HUDEP-2 (cell line): ENCODE measurements at regions not wholly inside any gene's neighbourhood (a gene's known extent, or its start where the extent isn't known, plus 50 kb on each side); places are given as distances from the start of the nearest gene placed in this dataset.
"Not testable (repeated sequence)": the region's sequence is repeated elsewhere in the genome, so short reads cannot be mapped to it uniquely, and the experiment has no call there.

ENCODE experiments used
- DNase-seq, 76 experiments: peaks; one replicate each; lab custom pipeline; 2025; ENCODE audit not compliant: unreplicated experiment in 76 of 76; lab: John Stamatoyannopoulos, UW

DNA sequence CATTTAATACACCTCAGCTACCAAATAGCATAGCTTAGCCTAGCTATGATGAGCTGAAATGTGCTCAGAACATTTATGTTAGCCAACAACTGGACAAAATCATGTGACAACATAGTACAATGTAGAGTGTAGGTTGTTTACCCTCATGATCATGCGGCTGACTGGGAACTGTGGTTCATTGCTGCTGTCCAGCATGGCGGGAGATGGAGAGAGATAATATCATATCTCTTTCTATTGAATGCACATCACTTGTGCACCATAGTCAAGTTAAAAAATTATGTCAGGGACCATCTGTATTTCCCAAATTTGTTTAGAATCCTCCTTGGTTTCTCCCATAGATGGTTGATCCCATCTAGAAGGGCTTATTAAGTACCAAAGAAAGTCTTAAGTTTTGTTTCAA is 151.1 kb upstream of the ELL2 start:
- DNase-seq = no peak

DNA sequence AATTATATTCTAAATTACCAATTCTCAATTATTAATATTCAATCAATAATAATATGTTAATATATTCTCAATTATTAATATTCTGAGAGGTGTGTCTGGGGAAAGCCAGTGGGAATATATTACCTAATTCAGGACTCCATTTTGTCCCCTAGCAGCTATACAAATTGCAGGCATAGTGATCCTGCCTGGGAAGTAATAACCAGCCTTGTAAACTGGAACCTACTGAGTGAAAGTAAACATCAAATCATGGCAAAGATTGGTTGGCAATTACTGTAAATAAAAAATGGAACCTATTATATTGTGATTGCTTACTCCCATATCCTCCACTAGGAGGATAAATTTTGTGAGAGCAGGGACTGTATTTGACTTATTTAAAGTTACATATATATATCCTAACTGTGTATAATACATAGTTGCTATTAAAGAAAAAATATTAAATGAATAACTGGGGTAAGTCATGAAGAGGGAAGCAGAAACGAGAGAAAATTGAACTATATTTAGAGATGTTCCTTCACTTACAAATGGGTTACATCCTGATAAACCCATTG is 150.5 kb upstream of the ELL2 start:
- DNase-seq = no peak

DNA sequence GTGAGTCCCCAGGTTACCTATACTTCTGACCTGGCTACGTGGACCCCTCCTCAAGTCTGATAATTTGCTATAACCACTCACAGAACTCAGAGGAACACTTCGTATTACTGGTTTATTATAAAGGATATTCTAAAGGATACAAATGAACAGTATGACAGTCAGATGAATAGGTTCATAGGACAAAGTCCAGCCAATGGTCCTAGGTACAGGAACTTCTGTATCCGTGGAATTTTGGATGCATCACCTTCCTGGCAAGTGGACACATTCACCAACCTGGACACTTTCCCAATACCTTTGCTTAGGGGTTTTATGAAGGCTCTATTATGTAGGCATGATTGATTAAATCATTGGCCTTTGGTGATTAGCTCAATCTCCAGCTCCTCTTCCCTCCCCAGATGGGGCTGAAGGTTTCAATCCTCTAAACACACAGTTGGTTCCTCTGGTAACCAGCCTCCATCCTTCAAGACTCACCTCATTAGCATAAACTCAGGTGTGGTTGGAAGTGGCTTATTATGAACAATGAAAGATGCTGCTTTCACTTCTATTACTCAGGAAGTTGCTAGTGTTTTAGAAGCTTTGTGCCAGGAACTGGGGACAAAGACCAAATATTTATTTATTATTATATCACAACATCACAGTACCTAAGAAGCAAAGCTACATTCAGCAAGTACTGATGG is 149.6 kb upstream of the ELL2 start:
- no peak for DNase-seq

DNA sequence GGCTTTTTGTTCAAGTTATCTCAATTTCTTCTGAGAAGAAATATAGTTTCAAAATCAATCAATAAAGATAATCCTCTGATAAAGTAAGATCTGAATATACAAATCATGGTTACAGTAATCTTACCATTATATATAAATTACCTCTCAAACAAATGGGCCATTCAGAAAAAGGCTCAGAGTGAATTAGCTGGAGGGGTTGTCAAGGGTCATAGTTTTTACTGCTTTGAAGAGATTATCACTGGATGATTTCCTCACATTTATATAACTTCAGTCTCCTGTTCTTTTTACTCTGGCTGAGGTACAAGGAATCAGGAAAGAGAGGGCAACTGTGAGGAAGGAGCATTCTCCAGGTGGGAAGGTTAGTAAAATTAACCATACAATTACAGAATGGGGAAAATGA is 148.6 kb upstream of the ELL2 start:
- no peak for DNase-seq

DNA sequence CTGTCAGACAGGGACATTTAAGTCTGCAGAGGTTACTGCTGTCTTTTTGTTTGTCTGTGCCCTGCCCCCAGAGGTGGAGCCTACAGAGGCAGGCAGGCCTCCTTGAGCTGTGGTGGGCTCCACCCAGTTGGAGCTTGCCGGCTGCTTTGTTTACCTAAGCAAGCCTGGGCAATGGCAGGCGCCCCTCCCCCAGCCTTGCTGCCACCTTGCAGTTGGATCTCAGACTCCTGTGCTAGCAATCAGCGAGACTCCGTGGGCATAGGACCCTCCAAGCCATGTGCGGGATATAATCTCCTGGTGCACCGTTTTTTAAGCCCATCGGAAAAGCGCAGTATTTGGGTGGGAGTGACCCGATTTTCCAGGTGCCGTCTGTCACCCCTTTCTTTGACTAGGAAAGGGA is 147.0 kb upstream of the ELL2 start:
- DNase-seq = peak in 1 of 76 experiments; percentile 2

DNA sequence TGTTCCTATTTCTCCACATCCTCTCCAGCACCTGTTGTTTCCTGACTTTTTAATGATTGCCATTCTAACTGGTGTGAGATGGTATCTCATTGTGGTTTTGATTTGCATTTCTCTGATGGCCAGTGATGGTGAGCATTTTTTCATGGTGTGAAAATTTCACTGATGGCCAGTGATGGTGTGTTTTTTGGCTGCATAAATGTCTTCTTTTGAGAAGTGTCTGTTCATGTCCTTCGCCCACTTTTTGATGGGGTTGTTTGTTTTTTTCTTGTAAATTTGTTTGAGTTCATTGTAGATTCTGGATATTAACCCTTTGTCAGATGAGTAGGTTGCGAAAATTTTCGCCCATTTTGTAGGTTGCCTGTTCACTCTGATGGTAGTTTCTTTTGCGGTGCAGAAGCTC is 142.2 kb upstream of the ELL2 start:
- DNase-seq = not testable (repeated sequence)

DNA sequence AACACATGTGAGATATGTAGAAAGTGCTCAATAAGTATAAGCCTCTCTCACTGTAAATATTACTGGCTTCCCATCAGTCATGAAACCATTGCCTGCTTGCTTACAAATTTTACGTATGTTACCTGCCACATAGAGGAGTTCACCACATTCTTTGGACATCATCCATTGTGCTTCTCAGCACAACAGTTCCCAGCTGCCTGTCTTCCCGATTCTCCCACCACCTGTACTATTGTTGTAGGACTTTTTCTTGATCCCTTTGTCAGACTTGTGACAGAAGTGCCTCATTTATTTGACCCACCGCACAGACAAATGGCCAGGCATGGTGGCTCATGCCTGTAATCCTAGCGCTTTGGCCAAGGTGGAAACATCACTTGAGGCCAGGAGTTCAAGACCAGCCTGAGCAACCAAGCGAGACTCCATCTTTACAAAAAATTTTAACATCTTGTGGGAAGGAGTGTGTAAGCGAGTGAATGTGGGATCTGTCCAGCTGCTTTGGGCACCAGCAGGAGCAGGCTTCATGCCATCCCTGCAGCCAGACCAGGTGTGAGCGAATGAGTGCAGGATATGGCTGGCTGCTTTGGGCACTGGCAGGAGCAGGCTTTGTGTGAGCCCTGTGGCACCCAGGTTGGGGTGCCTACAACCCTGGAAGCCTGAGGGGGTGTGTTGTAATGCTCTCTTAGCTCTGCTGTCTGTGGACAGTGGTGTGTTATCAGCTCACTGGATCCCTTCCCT is 139.9 kb upstream of the ELL2 start:
- no peak for DNase-seq

DNA sequence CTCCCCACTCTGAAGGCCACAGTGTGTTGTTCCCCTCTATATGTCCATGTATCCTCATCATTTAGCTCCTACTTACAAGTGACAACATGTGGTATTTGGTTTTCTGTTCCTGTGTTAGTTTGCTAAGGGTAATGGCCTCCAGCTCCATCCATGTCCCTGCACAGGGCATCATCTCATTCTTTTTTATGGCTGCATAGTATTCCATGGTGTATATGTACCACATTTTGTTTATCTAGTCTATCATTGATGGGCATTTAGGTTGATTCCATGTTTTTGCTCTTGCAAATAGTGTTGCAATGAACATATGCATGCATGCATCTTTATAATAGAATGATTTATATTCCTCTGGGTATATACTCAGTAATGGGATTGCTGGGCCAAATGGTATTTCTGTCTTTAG is 135.8 kb upstream of the ELL2 start:
- not testable (repeated sequence) for DNase-seq

DNA sequence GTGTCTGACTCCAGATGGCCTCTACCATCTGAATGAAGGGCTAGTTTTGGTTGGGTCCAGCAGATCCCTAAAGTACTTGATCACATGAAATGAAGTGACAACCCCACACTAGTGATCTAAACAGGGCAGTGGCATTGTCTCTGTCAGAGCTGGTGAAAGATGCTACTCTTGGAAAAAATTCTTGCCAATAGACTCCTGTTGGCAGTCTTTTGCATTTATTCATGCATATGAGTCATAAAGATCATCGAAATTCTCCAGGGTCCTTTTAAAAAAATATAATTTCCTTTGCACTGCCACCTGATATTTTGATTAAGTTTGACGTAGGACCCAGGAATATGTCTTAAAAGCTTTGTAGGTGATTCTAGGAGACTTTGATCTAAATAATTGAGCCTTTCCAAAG is 135.1 kb upstream of the ELL2 start:
- no peak for DNase-seq

DNA sequence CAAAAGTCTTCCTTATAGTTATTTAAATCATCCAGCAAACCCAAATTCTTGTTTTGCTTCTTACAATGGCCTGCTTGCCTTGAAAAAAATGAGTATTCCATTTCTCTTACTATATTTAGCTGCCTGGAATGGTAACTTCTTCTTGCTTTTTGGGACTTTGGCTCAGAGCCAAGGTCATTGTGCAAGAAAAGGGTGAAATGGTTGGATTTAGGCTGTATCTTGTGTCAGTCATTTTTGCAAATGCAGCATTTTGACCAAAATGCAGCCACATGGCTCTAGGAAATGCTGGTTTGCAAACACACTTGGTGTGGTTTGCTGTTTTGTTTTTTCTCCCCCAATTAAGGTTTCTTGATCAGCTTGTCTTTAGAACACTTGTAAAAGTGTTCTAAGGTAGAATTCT is 133.3 kb upstream of the ELL2 start:
- DNase-seq = no peak

DNA sequence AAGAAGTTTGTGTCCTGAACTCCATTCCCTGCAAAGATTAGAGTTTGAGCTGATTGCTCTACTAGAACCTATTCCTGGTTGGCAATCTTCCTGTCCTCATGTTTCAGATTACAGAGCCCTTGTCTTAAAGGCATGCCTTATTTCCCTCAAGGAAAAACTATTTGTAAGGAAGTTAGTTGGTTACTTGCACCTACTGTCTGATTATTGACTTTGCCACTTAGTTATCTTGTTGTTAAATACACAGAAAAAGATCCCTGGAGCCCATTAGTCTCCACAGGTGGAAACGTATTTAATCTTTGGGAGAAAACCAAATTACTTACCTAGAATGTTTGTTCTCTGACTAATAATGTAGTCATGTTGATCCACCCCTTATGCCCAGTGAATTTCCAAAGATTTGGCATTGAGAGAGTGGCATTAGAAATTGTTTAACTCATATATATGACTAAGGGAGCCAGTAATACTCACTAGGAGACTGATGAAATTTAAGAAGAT is 132.3 kb upstream of the ELL2 start:
- DNase-seq = no peak

DNA sequence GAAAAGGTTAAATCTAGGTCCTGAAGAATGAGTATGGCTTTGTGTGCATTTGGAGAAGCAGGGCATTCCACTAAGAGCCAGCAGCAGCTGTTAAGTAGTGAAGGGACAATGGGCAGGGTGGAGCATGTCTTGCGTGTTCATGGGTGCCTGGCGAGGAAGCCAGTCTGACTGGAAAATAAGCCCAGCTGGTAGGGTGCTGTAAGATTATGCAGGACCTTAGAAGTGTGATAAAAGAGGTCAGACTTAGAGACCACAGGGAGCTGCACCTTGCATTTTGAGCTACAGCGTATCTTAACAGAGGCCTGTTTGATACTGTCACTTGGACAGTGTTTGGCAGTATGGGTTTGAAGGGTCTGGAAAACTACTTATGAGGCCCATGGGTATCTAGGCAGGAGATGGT is 131.7 kb upstream of the ELL2 start:
- DNase-seq = no peak

DNA sequence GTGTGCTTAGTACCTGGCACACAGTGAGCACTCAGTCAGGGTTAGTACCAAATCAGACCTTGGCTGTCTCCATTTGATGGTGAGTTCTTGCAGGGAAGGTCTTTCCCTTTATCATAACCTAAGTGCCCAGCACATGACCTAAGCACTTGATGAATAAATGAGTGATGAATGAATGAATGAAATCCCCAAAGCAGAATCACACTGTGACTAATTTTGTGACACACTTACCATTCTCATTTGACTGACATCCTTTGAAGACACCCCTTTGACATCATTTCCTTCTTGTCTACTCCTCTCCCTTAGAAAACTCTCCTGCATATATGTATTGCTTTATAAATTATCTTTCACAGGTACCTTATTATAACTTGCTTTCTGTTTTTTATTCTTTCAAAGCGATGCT is 130.2 kb upstream of the ELL2 start:
- DNase-seq = no peak

DNA sequence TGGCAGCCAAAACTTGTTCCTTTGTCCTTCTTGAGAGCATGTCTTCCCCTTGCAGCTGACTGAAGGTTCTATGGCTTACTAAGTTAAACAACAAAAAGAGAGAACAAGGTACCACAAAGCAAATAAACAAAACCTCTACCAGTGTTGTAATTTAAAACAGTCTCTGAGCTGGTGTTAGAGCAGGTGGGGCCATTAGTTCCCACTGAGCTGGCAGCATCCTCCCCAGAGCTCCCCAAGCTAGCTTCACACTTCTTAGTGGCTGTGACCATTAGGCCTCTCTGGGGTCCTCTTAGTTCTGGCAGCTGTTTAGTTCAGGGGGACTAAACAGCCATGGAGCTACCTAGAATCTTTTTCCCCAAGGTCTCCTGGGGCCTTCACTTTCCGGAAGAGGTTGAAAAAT is 128.6 kb upstream of the ELL2 start:
- DNase-seq = no peak

DNA sequence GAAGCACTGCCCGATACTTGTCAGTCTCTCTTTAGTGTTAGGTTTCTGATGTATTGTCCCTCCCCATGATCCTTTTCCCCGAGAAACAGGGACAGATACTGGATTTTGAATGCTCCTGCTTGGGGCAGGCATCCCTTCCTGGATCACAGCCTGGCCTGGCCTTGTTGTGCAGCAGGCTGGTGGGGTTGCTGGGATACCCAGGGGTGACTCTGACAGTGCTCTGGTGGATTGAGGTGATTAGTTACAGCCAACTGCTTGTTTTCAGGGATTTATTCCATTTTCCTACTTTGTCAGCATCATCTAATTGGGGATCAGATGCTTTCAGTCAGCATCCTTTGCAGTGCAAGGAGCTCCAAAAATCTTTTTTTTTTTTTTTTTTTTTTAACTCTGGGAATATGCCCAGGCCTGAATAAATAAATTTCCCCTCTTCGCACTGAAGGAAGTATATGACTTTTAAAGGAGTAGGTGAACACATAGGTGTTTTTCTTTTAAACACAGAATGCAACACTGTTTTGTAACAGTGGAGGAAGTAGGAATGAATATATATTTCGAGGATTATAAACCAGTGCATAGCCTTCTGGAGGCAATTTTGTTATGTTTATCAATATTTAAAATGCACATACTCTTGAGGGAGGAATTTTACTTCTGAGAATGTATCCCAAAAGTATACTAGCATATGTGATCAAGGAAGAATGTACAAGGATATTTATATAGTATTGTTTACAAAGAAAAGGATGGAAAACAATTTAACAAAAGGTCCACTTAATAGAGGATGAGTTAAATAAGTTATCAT is 127.3 kb upstream of the ELL2 start:
- DNase-seq = no peak

DNA sequence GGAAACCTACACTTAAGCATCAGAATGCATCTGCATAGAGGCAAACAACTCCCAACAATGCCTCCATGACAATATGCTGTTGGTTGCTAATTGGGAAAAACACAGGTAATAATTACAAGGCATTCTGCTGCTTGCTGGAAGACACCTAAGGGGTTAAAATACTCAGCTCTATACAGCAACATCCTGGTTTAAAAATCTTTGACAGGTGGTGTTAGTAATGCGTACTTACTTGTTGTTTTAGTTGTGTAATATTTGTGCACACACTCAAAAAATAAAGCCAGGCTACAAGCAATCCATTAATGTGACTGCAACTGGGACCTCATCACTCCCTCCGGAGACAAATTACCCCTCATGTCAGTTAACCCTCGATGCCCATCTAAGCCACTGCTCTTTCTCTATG is 126.3 kb upstream of the ELL2 start:
- no peak for DNase-seq

DNA sequence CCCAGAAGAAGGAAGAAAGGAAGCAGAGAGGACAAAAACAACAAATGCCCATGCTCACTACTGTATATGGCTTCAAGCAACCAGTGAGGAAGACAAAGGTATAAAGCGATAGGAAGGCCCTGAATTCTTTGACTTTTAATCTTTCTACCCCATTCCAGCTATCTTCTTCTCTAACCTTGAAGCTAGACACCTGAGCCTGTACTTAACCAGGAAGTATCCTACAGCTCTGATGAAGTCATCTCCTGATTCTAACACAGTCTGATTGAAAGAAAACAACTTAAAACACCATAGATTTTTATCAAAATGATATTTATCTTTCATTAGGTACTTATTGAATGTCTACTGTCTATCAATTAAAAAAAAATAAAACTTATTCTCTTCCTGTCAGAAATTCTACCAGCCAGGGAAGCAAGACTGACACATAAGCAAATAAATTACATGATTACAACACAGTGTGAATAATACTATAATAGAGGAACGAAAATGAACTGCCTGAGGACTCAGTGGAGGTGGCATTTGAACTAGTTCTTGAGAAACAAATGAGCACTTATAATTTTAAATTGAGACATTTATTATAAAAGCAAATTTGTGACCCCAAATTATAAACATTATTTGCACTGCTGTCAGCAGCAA is 123.3 kb upstream of the ELL2 start:
- DNase-seq = no peak

DNA sequence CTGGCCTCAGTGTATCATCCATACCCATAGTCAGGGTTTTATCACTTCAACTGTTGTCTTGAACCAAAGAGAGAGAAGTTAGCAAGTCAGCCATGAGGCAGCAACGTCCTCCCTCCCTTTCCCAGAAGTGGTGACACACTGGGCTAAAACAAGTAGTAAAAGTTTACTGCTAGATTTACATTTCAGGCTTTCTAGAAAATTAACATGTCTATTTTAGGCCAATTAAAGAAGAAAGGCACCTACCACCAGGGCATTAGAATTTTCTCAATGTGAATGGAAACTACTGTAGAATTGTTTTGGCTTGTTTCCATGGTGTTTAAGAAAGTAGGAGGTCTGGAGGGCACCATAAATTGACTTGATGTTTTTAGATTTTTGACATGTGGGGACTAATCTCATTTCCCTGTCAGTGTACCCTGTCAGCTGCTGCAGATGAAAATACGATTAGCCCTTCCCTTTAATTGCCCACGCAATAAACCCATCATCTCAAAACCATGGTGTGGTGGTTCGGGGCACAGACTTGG is 121.8 kb upstream of the ELL2 start:
- no peak for DNase-seq

DNA sequence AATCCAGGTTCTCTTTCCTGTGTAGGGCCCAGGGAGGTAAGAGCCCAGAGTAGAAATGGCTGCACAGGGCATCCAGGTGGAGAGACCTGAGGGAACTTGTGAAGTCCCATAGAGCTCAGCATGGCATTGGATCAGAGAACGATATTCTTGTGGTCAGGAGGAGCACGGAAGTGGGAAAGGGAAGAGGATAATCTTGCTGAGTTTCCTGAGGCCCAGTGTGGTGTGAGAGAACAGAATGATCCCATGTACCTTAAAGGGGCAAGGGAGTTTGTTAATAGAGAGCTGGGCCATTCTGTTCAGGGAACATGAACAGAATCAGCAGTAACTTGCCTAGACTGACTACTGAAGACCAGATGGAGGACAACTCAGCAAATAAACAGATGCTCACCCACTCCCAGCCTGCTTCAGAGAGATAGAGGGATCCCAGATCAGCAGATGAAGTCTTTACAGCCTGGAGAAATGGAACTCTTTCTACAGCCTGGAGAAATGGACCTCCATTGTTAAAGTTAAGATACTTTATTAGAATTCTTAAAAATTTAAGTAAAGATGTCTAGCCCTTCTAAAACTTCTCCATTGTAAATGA is 119.7 kb upstream of the ELL2 start:
- DNase-seq = peak in 1 of 76 experiments; percentile 6

DNA sequence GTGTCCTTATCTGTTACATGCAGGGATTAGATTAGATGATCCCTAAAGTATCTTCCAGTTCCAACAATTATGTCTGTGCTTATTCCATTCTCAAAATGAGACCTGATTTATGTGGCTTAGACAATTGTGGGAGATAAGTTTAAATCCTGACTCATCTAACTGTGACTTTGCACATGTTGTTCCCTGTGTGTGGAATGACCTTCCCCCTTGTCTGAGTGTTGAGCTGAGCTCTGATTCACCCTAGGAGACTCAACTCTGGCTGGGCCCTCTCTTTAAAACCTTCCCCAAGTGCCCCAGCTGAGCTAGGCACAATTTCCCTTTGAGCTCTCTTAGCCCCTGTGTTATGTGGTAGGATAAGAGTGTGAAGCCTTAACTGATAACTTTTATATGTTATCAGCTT is 118.9 kb upstream of the ELL2 start:
- no peak for DNase-seq
